ENCODE measurements at regions not wholly inside any gene's neighbourhood (a gene's known extent, or its start where the extent isn't known, plus 50 kb on each side); places are given as distances from the start of the nearest gene placed in this dataset.
A peak's percentile ranks its signal among the peaks of the same experiment; 100 is the strongest.

DNA sequence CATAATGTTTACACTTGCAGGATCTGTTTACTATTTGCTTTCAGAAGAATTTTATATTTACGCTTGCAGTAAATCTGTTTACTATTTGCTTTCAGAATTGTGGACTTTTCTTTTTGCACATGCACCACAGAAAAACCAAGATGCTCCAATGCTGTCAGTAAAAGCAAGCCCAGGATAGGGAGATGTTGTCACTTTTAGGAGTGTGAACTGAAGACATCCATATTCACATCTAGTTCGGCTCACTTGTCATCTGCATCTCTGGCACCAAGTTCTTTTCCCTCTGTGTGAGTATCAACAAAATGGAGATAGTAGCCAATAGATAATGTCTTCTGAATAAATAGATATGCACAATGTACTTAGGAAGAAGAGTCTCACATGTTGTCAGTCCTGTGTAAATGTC lies 109.3 kb upstream of the MXRA5 start:
- Histone ChIP-seq H3K4me1 (ENCODE audit: low read depth) (no peaks in the 10 kb centered on the region), H3K9me3 (ENCODE audit: low read depth) (no peaks in the 10 kb centered on the region), H3K27ac (no peak overlapping the region), H3K4me3 (no peak overlapping the region), H3K36me3 (no peaks in the 10 kb centered on the region), H3K27me3 (peaks cover 13% of the 10 kb centered on the region)
- TF ChIP-seq, protein P1, sequence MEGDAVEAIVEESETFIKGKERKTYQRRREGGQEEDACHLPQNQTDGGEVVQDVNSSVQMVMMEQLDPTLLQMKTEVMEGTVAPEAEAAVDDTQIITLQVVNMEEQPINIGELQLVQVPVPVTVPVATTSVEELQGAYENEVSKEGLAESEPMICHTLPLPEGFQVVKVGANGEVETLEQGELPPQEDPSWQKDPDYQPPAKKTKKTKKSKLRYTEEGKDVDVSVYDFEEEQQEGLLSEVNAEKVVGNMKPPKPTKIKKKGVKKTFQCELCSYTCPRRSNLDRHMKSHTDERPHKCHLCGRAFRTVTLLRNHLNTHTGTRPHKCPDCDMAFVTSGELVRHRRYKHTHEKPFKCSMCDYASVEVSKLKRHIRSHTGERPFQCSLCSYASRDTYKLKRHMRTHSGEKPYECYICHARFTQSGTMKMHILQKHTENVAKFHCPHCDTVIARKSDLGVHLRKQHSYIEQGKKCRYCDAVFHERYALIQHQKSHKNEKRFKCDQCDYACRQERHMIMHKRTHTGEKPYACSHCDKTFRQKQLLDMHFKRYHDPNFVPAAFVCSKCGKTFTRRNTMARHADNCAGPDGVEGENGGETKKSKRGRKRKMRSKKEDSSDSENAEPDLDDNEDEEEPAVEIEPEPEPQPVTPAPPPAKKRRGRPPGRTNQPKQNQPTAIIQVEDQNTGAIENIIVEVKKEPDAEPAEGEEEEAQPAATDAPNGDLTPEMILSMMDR (IDR thresholded peaks at IDR 0.05; ENCODE audit: low read depth, low read length) = no peak
- DNase-seq (ENCODE audit: low read depth in 1 of 2, low spot score in 1 of 2) = no peak

- Histone ChIP-seq H3K9me3 (ENCODE audit: low read depth) (no peaks in the 10 kb centered on the region), H3K36me3 (no peaks in the 10 kb centered on the region), H3K4me1 (ENCODE audit: low read depth) (no peaks in the 10 kb centered on the region), H3K4me3 (no peak overlapping the region), H3K27ac (no peak overlapping the region), H3K27me3 (peaks cover 38% of the 10 kb centered on the region)
- TF ChIP-seq, protein P1 (IDR thresholded peaks at IDR 0.05; ENCODE audit: low read depth, low read length) = no peak
- peak in 1 of 2 donors; percentile 28 for DNase-seq (ENCODE audit: low read depth in 1 of 2, low spot score in 1 of 2)
Observed at GRCh38 chrX:3451571-3451970, 105.1 kb upstream of the MXRA5 start.

DNA sequence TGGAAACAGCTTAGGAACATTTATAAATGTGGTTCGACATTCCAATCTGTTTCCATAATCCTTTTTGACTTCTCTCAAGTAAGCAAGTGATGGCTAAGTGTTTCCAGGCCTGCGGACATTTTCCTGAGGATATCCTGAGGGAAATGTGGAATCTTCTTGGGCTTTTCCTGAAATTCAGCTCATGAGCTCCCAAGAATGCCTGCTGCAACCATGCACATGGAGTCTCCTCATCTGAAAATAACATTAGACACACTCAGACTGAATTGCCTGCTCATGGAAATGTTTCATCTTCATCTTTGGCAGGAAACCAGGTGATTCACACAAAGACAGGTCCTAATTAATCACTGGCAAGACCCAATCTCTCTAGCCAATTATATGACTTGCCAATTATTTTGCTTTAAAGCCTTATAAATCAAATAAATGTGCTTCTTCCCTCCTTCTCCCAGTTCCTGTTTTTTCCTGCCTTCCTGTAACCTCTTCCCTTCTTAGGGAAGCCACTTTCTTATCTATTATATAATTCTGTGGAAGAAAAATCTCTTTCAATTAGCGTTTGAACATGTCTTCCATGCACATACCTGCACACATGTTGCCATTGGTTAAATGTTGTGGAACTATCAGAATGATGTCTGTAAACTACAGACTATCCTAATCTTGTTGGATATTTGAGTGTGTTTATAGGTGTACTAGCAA lies 104.6 kb upstream of the MXRA5 start:
- Histone ChIP-seq H3K4me3 (no peak overlapping the region), H3K36me3 (no peaks in the 10 kb centered on the region), H3K4me1 (ENCODE audit: low read depth) (no peaks in the 10 kb centered on the region), H3K9me3 (ENCODE audit: low read depth) (no peaks in the 10 kb centered on the region), H3K27me3 (peaks cover 40% of the 10 kb centered on the region), H3K27ac (no peak overlapping the region)
- TF ChIP-seq, protein P1 (IDR thresholded peaks at IDR 0.05; ENCODE audit: low read depth, low read length) = no peak
- DNase-seq (ENCODE audit: low read depth in 1 of 2, low spot score in 1 of 2) = peak in 1 of 2 donors; percentile 2

DNA sequence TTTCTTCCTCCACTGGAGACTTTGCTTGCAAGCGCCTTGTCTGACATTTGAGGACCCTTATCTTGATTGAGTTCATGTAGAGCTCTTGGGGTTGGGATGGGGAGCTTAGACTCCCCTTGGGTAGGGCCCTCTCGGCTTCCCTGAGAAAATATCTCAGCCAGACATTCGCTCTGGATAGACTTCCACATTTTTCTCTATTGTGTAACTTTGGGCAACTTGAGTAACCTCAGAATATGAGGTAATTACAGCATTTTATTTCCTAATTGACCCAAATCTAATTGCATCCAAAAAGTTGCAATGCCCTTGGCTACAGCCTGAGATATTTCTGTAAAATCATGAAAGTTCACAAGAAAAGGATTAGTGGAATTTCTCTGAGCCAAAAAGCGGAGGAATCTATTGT lies 102.8 kb upstream of the MXRA5 start:
- TF ChIP-seq, protein P1 (IDR thresholded peaks at IDR 0.05; ENCODE audit: low read depth, low read length) = no peak

GRCh38 chrX:3448563-3448962 lies 102.1 kb upstream of the MXRA5 start:
- Histone ChIP-seq H3K4me3 (no peak overlapping the region), H3K27ac (no peak overlapping the region), H3K4me1 (ENCODE audit: low read depth) (no peaks in the 10 kb centered on the region), H3K36me3 (no peaks in the 10 kb centered on the region), H3K27me3 (peaks cover 45% of the 10 kb centered on the region), H3K9me3 (ENCODE audit: low read depth) (no peaks in the 10 kb centered on the region)
- TF ChIP-seq, protein P1 (IDR thresholded peaks at IDR 0.05; ENCODE audit: low read depth, low read length) = no peak
- no peak for DNase-seq (ENCODE audit: low read depth in 1 of 2, low spot score in 1 of 2)

More for the DNA sequence above, 102.8 kb upstream of the MXRA5 start:
- no peak overlapping the region for H3K27ac ChIP-seq
- peak in 1 of 2 donors; percentile 64 for DNase-seq (ENCODE audit: low read depth in 1 of 2, low spot score in 1 of 2)
- H3K36me3 ChIP-seq = no peaks in the 10 kb centered on the region
- no peak overlapping the region for H3K4me3 ChIP-seq
- peaks cover 47% of the 10 kb centered on the region for H3K27me3 ChIP-seq
- no peaks in the 10 kb centered on the region for H3K4me1 ChIP-seq (ENCODE audit: low read depth)
- no peaks in the 10 kb centered on the region for H3K9me3 ChIP-seq (ENCODE audit: low read depth)
